NCI-H128 (cell line): ENCODE measurements at regions not wholly inside any gene's neighbourhood (a gene's known extent, or its start where the extent isn't known, plus 50 kb on each side); places are given as distances from the start of the nearest gene placed in this dataset.

Source experiments
- DNase-seq: peaks from one replicate; lab custom pipeline; 2025; ENCODE audit not compliant: unreplicated experiment; lab: John Stamatoyannopoulos, UW

DNA sequence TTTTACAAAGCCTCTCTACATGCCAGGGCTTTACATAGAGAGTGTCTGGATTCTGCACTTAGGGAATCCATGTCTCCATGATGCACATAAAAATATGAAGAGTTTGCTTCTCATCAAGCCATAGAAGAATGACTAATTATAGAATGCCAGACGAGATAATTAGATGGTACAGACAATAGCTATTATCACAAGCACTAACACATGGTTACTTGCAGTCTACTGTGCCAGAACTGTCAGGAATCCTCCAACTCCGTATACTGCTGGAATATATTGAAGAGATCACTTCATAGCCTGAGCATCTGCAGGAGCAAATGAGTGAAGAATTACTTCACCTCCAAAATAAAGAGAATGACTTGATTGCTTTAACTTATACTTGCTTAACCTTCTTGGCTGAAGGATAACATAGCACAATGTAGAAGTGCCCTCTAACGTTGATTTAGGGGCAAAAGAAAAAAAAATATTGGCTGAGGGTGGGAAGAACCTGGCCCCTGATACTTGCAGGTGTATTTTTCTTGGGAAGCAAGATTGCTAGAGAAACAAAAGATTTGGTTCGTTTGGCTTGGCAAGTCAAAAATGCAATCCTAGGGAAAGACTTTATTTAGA is 272.8 kb upstream of the FAR2 start:
- no peak for DNase-seq

- no peak for DNase-seq
Measured at GRCh38 chr12:28877854-28878253, 271.2 kb upstream of the FAR2 start.

GRCh38 chr12:28878629-28879028 is 270.4 kb upstream of the FAR2 start:
- no peak for DNase-seq

- no peak for DNase-seq
Measured at GRCh38 chr12:28879379-28879778, 269.7 kb upstream of the FAR2 start.

GRCh38 chr12:28882444-28882843 is 266.6 kb upstream of the FAR2 start:
- DNase-seq: no peak

- DNase-seq: no peak
Measured at GRCh38 chr12:28883406-28883997, 265.6 kb upstream of the FAR2 start.

DNA sequence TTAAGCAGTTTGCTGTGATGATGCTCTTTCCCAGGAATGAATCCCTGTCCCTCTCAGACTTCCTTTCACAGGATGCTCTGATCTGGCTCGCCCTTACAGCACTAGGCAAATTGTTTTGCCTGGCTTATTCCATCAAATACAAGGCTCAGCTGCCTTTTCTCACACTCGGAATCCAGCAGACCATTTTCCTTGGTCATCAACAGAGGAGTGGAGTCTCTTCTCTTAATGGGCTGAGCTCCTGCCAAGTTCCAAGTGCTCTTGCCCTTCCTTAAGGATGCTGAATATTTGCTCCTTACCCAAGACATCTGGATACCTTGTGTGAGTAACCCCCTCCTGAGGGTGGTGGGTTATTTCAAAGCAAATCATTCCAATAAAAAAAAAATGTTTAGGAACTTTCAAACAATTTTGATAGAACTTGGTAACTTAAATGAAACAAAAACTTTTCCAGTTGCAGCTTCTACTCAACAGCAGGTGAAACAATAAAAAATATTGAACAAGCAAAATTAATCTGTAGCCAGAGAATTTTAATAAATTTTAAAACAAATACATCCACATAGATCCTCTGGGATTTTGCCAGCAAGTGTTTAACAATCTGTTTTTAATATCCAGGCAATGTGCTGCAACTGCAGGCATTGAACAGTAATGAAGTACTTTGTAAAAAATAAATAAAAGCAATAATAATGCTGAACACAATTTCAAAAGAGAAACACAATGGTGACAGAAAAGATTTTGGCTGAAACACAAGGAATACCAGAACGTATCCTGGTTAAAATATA is 264.0 kb upstream of the FAR2 start:
- DNase-seq: no peak

- DNase-seq: no peak
Measured at GRCh38 chr12:28885928-28886327, 263.1 kb upstream of the FAR2 start.

- DNase-seq: no peak
Measured at GRCh38 chr12:28887461-28887990, 261.6 kb upstream of the FAR2 start.

GRCh38 chr12:28890664-28891063 is 258.4 kb upstream of the FAR2 start:
- no peak for DNase-seq

GRCh38 chr12:28891126-28891525 is 258.0 kb upstream of the FAR2 start:
- no peak for DNase-seq

DNA sequence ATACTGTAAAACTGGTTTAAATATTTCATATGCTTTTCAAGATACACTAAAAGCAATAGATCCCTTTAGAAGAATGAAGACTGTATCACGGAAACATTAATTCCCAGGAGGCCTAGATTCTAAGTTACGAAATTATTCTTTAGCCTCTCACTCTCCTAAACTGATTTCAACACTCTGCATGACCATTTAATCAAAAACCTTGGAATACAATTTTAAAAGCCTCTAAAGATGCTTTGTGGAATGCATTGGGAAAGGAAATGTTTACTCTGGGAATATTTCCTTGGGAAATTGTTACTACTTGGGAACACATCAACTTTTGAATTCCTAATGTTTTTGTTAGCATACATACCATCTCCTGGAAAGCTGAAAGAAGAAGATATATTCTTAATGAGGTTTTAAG is 255.7 kb upstream of the FAR2 start:
- no peak for DNase-seq

DNA sequence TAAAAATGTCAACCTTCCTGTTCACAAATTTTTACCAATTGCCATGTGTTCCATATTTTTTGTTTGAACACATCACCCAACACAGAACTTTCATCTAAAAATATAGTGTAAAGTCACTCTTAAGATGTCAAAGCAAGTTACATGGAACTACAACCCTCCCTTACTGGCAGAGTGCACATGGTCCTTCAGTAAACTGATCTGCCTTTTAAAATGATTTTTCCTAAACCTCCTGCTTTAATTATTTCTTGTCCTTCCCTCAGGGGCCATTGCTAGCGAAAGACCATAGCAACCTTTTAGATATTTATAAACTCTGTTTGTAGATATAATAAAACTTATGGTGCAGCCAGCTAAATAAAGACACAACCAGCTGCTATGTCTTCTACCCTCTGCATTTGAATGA is 255.2 kb upstream of the FAR2 start:
- DNase-seq: no peak

GRCh38 chr12:28896421-28896820 is 252.7 kb upstream of the FAR2 start:
- no peak for DNase-seq

DNA sequence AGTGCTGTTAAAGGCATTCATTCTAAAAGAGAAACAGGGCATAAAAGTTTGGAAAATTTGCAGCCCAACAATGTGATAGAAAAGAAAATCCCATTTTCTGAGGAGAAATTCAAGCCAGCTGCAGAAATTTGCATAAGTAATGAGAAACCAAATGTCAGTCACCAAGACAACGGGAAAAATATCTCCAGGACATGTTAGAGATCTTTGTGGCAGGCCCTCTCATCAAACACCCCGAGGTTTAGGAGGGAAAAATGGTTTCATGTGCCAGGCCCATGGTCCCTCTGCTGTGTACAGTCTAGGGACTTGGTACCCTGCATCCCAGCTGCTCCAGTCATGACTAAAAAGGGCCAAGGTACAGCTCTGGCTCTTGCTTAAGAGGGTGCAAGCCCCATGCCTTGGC is 251.0 kb upstream of the FAR2 start:
- DNase-seq: no peak

- no peak for DNase-seq
Measured at GRCh38 chr12:28899951-28900350, 249.1 kb upstream of the FAR2 start.

GRCh38 chr12:28905220-28905955 is 243.7 kb upstream of the FAR2 start:
- no peak for DNase-seq

DNA sequence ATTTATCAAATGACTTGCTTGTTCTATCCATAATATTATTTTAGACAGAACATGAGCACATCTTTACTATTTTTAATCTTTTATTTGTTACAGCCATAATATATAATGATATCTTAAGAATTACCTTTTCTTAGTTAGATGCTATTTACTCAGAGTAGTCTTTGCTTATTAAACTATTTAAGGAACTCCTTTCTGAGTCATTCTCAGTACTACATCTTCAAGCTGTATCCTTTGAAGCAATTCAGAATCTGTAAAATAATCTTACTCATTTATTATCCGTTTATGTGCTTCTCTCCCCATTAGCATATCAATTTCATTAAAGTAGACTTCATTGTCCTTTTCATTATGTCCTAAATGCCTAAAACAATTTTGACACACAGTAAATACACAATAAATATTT is 240.4 kb upstream of the FAR2 start:
- no peak for DNase-seq

DNA sequence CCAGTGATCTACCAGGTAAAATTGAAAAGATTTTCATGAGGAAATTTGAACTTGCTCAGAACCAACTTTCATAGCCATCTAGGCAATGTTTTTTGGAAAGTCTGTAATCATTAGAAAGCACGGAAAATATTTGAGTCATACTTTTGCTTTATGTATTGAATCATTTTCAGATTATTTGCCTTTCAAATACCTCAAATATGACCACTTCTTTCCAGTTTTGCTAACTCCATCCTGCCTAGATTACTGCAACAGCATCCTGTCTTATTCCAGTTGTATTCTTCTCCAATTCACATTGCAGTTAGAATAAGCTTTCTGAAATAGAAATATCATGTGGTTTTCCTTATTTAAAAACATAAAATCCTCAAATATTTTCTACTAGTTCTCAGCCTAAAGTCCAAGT is 239.8 kb upstream of the FAR2 start:
- DNase-seq: no peak

- no peak for DNase-seq
Measured at GRCh38 chr12:28925719-28926376, 223.2 kb upstream of the FAR2 start.

- DNase-seq: no peak
Measured at GRCh38 chr12:28930704-28931103, 218.4 kb upstream of the FAR2 start.
